ENCODE measurements at regions not wholly inside any gene's neighbourhood (a gene's known extent, or its start where the extent isn't known, plus 50 kb on each side); places are given as distances from the start of the nearest gene placed in this dataset.

DNA sequence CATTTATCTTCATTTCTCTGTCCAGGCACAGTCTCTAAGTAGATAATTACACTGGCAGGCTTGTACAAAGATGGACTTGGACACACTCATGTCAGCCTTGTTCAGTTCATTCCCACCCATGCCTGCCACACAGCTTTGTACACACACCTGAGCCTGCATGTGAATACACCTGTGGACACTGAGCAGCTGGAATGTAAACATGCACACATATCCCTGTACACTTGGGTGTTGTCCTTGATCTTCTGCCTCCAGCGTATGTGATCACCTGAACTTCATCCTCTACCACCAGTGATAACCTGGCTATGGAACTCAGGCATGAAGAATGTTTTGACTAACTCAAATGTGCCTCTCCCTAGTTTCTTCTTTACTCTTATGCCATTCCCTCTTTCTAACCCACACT is 190.6 kb downstream of the DHX35 start:
- DNase-seq, result no peak

DNA sequence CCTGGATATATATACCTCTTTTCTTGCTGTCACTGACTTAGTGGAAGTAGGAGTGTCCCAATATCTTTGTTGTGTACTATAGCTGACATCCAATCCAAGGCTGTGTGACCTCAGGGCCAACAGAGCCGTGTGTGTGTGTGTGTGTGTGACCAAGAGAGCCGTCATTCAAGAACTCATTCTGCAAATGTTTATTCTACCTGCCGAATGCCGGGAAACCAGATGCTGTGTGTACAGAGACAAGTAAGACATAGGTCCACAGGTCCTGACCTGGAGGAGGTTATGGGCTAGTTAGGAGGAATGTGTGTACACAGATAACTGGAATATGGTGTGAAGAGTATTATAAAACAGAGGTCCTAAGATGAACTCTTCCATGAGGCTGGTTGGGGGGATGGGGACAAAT is 190.0 kb downstream of the DHX35 start:
- peak; percentile 46 for DNase-seq

DNA sequence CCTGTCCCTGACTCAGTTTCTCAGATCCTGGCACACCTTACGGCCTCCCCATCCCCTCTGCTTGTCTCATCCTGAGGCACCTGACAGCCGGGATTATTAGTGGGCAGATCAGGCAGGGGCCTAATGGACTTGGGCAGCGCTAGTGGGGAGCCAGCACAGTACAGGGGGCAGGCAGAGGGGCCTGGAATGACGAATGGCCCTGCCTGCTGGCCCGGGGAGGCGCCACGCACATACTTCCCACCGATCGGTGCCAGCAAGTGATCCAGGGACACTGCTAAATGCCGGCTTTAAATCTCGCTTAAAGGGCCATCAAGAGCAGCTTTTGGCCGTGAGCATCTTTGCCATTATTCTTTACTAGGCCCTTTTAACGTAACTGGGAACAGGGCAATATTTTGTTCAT is 188.4 kb downstream of the DHX35 start:
- no peak for DNase-seq

DNA sequence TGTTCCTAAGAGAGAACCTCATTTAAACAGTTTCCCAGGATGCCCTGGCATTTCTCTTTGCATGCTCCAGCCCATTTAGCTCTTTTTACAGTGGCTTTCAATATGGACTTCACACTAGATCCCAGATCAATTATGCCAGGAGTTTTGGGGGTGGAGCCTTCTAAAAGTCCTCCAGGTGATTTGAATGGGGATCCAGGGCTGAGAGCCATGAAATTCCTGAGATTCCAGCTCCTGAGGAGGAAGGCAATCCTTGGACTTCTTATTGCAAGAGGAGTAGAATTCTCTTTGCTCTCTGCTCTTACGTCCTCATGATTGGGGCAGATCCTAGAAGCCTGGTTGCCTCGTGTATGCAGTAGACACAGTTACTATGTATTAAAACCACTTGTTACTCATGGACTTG is 184.2 kb downstream of the DHX35 start:
- DNase-seq, result no peak

DNA sequence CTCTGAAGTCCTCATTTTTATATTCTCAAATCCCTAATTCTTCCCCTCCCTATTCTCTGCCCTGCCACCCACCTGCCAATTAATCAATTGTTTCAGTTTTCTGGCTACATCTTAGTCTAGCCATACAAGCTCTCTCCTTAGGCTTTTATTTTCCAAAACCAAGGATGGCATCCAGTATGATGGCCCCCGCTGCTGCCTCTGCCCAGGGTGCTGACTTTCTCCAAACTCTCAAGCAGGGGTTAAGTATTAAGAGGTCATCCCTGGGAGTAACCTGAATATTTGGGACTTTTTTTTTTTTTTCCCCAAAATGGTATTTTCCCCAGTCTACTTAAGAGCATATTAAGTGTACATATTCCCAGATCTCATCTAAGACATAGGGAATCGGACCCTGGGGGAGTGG is 183.8 kb downstream of the DHX35 start:
- DNase-seq, result no peak

DNA sequence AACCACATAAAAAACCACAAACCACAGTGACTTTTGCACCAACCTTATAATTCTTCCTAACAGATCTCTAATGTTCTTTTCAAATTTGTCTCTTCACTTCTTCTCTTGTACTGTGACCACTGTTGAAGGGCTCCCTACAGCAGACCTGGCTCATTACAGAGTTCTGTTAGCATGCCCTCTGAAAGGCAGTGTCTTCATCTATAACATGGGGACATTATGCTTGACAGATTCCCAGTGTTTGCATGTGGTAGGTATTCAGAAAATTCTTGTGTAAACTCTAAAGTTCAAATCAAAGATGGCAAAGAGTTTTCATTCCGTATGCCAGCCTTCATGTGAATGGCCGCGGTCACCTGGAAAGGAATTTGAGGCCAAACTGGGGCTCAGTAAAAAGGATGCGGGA is 182.6 kb downstream of the DHX35 start:
- DNase-seq, result no peak

DNA sequence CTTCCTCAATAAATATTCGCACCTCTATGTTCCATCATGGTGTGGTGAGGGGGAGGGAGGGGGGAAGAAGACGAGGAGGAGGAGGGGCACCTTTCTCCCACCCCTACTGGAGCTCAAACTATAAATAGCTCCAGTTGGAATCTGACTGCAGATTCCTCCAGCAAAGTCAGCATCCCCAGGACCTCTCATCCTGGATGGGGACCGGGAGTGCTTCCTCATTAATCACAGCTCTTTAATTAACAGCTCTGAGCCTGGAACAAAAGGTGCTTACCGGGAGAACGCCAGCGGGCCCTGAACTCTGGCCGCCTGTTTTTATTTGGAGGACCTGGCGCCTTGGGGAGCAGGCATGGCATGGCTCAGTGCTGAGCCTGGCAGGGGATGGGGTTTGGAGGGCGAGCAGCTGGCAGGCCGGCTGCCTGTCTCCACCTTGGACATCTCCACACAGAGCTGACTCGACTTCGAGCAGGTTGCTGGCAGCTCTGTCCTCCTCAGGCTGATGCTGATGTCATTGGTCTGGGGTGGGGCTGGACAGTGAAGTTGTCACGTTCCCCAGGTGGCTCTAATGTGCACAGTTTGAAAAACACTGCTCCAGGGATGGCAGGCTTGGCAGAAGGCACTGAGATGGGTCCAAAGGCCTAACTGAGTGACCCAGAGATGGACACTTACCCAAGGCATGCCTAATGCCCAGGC is 180.4 kb downstream of the DHX35 start:
- DNase-seq, result no peak

DNA sequence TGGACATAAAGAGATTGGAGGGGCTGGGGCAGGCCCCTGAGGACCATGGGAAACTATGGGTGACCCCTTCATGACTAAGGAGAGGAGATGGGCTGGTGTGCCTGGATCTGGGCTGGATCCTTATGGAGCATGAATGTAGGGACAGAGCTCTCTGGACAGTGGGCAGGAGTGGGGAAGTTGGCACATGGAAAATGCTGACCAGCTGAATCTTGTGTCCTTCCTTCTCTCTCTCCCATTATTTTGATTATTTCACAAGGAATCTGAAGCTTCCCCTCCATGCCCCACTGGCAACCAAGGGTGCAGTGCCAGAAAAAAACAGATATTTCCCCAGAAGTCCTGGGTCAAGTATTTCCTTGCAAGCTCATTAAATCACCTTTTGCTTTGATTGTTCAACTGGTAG is 175.2 kb downstream of the DHX35 start:
- no peak for DNase-seq

DNA sequence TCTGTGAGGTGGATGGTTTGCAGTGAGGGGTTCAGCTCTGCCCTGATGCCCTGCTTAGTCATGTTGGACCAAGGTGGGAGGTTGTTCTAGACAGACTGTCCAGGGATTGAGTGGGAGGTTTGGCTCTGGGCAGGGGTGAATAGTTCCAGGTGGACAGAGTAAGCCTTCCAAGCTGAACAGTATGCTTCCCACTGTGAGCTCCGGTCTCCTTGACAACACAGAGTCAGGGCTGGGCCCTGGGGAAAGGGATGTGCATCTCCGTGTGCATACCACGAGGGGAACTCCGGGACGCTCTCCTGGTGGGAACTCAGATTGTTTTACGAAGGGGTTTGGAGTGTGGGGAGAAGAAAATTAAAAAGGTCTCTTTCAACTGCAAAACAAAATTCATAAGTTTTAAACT is 174.7 kb downstream of the DHX35 start:
- no peak for DNase-seq

DNA sequence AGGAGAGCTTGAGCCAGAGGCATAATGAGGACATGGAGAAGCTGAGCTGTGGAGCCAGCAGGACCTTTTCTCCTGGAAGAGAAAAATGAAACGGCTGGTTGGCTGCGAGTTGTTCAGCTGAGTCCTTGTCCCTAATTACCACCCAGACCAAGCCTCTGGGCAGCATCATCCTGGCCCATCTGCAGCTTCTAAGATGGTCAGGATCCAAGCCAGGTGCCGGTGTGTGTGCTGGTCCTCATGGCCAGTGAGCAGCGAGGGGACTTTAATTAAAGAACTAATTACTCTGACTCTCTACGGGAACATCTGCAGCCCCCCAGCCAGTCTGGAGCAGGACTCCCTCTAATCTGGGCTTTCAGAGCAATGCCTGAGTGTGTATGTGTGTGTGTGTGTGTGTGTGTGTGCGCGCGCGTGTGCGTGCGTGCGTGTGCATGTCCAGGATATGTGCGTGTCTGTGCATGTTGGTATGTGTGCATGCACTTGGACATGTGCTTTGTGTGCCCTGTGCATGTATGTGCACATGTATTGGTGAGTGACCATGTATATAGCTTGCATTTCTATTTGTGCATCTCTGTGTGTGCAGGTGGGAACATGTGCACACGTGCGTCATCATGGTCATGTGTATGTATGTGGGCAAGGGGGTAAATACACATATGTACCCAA is 173.9 kb downstream of the DHX35 start:
- DNase-seq, result no peak

DNA sequence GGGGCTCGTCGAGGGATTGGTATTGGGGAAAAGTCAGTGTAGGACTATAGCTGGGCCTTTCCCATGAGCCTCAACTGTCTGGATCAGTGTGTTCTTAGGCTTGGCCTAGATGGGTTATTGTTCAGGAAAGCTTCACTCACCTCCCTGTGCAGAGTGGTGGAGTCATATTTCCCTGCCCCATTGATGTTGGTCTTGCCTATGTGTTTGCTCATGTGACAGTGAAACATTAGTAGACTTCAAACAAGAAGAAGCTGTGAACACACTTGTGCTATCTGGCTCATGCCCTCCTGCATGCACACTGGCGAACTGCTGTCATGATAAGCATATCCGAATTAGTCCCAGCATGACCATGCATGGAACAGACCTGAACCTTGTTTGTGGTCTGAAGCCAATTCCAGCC is 171.1 kb downstream of the DHX35 start:
- peak; percentile 88 for DNase-seq

DNA sequence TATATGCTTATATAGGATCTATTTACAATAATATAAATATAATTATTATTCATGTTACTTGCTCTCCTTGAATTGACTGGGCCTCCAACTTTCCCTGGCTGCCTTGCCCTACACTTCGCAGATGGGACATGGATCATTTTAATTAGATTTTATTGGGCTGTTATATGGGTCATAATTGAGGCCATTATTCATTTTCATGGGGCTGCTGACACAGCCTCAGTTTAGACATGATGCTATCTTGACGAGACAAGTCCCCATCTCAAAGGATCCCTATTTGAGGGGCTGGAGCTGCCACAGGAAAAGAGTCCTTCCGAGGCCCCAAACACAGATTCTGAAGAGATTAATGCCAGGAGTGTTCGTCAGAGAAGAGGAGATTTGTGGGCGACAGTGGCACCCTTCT is 170.4 kb downstream of the DHX35 start:
- no peak for DNase-seq

DNA sequence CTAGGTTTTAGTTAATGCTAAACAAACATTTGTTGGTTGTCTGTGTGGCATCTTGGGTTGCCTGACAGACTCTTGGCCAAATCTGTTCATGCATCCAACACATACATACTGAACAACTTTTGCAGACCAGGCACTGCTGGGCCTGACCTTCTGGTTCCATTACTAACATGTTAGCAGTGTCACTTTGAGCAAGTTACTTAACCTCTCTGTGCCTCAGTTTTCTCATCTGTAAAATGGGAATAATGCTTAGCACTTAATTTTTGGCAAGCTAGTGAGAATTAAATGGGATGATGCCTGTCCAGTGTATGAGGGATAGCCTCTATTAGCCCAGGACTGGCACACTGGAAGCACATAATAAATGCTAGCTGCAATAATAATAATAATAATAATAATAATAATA is 169.9 kb downstream of the DHX35 start:
- DNase-seq, result no peak

DNA sequence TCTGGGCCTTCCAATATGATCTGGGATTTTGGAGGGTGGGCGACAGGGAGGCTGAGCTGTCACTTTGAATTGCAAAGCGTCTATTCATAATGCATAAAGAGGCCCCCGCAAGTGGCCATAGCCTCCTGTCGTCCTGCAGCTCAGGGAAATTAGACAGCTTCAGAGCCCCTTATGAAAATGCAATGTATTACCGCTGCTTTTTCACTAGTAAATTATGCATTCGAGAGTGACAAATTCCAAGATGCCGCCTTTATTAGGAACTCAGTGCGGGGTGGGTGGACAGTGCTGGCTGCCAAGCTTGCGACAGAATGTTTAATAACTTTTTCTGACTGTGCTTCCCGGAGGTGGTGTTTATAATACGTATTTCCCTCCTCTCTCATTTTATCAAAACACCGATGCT is 168.5 kb downstream of the DHX35 start:
- no peak for DNase-seq

DNA sequence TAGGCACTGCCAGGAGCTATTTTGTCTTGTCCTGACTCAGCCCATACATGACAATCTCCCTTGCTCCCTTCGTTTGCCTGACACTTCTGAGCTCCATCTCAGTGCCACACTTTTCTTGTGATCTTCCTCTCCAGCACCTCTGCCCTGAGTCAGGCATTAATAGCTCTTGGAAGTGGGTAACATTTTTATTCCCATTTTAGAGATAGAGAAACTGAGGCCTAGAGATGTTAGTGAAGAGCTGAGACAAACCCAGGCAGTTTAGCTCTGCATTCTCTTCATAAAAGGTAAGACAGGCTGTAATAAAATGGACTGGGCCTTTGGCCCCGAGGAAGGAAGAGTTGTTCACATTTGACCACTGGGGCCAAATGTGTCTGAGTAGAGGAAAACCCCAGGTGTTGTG is 167.4 kb downstream of the DHX35 start:
- DNase-seq, result no peak

DNA sequence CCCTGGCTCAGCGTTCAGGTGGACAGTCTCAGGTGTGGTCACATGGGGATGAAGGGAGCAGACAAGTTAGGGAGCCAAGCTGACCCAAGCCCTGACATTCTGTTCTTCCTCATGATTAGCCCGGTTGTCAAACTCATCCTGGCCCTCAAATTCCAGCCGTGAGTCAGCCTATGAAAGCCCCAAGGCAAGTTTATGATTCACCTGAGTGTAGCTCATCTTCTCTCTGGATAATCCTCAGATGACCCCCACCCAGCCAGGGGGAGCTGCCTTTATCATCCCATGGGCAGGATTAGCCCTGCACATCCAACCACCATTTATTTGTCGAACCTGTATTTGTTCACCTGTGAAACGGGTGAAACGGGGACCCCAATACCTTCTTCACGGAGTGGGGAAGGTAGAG is 161.9 kb downstream of the DHX35 start:
- no peak for DNase-seq

DNA sequence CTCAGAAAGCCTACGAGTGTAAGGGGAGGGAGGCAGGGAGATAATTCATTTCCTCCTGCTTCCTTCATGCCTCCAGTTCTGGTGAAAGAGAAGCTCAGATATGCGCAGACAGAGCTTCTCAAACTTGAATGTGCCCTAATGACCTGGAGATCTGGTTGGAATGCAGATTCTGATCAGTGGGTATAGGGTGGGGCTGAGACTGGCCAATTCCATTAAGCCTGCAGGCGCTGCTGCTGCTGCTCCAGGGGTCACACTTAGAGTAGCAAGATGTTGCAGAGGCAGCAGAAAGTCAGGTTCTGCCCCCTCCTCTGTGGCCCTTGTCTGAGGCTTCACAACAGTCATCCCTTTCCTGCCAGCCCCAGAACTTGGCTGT is 161.0 kb downstream of the DHX35 start:
- DNase-seq, result no peak

DNA sequence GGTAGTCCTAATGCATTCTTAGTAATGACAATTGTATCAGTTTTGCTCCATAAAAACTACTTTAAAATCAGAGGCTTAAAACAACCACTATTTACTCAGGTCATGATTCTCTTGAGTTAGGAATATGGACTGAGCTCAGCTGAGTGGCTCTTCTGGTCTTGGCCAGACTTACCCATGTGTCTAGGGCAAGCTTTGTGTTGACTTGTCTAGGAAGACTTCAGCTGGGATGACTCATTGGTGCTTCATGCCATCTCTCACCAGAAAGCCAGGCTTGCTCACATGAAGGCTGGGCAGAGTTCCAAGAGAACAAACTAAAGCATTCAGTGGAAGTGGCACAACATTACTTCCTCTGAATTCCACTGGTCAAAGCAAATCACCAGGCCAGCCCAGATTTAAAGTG is 155.3 kb downstream of the DHX35 start:
- peak; percentile 87 for DNase-seq

DNA sequence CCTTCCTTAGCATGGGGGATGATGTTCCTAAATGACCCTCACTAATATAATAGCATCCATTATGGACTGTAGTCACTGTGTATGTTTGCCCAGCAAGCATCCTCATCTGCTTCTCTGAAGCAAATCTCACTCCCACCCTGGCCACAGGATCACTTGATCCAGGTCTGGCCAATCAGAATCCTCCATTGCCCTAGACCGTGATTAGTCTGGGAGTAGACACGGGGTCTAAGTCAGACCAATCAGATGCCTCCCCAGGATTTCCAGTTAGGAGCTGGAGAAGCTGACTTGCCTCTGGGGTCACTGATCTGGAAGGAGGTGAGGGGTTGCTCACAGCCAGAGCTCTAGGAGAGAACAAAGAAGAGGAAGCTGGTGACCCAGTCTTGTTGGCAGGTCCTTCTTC is 153.9 kb downstream of the DHX35 start:
- DNase-seq, result no peak

DNA sequence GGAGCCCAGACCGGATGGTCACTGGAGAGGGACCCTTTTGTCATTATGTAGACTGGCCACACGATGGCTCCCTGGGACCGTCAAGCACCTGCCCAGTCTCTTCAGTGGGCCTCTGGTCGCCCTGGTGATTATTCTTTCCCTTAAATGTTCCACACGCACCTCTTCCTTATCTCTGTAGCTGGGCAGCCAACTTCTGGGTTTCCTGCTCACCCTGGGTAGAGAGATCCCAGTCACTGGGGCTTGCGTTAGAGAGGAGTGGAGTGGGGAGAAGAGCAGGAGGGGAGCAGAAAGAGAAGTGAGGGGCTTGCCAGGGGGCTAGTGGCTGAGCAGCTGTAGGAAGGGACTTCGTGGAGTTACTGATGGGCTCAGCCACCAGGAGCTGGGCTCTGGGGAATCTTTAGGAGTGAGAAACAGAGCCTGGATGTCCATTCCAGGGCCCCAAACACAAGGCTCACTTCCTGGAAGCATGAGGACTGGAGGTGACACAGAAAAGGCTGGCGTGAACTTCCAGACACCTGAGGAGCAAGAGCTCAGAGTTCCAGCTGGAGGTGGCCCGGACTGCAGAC is 150.1 kb downstream of the DHX35 start:
- DNase-seq, result peak; percentile 55

DNA sequence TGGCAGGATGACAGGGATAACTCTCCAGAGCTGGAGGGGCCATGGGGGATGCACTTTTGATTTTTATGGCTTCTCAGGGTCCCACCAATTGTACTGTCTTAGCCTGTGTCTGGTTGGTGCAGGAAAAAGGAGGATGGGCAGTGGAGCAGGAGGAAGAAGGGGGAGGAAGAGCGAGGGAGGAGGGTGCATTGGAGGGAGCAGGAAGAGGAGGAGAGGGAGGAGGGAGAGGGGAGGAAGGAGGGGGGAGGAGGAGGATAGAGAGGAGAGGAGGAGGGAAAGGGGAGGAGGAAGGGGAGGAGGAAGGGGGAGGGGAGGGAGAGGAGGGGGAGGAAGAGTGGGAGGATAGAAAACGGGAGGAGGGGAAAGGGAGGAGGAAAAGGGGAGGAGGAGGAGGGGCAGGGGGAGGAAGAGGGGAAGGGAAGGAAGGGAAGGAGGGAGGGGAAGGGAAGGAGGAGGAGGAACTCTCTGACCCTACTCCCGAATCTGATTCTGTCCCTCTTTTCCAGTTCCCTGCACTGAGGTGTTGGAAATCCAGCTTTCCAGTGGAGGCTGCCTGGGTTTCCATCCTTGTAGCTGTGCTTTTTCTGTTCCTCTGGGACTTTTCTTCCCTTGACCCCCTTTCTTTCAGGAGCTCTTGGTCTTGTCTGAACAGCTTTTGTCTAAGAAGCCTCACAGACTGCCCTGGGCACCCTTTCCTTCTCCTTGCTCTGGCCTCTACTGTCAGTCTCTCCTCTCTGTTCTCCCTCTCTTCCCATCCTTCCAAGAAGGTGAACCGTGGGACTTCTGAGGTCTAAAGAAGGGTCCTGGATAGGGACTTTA is 149.4 kb downstream of the DHX35 start:
- no peak for DNase-seq

DNA sequence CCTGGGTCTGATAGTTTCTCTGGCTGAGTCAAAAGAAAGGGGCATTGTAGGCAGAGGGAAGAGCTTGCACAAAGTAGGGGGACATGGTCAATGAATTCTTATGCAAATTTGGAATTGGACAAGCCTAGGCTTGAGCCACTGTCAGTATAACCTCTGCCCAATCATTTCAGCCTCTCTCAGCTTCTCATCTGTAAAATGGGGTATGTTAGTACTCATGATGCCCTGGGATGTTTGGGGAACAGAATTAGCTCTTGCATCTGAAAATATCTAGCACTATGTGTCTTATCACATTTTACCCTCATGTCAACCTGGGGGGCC is 148.6 kb downstream of the DHX35 start:
- DNase-seq, result no peak

DNA sequence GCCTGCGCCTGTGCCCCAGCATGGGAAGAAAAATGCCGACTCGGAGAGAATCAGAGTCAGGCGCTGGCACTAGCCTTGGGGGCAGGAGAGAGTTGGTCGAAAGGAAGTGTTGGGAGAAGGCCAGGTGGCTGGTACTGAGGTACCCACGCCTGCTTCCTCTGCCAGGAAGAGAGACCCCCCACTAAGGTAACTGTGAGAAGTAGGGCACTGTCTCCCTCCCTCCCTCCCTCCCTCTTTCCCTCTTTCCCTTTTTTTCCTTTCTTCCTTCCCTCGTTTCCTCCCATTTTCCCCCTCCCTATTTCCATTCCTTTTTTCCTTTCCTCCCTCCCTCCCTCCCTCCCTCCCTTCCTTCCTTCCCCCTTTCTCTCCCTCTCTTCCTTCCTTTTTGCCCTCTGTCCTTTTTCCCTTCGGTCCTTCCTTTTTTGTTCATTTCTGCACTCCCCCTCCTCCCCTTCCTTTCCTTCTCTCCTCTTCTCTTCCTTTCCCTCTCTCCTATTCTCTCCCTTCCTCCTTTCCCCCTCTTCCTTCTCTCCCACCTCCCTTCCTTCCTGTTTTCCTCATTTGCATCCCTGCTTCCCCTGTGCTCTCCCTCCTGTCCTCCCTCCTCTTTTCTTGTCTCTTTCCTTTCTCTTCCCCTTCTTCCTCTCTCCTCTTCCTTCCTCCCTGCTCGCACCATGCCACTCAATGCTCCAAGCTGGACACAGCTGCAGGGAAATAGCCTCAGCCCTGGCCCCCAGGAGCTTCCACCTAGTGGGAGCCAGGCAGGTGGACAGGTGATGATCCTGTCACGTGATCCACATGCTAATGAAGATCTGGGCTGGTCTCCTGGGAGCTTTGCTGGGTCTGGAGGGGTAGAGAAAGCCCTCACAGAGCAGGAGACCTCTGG is 148.0 kb downstream of the DHX35 start:
- no peak for DNase-seq
